T-helper 1 cell treated with Interleukin-12 subunit alpha and Interleukin-12 subunit beta and Interleukin-4 antibody, amounts not matched to agents 30 ng/mL and 1 ng/mL, for 36 hours (primary cell): ENCODE measurements at regions not wholly inside any gene's neighbourhood (a gene's known extent, or its start where the extent isn't known, plus 50 kb on each side); places are given as distances from the start of the nearest gene placed in this dataset.

ENCODE experiments used
- intact Hi-C: fragments of 100-400 bp; cut with micrococcal nuclease; formaldehyde crosslinking; loops from one replicate; pipeline ENCODE4 v1.15.1; 2024

DNA sequence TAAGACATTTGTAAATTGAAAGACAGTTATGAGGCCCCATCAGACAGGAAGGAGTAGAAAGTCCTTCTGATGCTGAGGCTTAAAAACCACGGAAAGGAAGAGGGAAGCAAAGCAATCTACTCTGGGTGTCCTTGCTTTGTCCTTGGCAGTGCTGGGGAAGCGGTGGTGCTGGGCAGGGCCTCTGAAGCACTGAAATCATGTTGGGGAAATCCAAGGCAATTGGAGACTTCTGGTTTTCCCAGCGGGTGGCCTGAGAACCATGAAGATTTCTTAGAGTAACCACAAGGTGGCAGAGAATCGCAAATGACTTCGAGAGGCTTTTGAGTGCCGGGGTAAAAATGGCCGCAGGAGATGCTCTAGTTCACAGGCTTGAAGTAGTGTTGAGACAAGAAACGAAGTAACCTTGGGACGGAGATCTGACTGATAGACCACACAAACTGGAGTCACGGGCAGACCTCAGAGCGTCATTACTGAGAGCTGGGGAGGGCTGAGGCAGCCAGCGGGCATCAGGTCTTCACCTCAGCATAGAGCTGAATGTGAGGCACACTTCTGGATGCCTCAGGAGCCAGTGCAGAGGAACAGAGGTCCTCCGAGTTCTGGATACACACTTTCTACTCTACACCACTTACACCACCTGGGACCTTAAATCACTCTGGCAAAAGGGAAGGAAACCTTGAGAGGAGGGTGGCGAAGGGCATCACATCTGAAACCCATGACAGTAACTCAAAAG lies 130.7 kb upstream of the GPRIN3 start:
- intact Hi-C loops = loop anchor here (1.0 to 5.0 kb wide), 4 partner anchors 32 to 463 kb away; partner anchors contain the start of gene TIGD2

DNA sequence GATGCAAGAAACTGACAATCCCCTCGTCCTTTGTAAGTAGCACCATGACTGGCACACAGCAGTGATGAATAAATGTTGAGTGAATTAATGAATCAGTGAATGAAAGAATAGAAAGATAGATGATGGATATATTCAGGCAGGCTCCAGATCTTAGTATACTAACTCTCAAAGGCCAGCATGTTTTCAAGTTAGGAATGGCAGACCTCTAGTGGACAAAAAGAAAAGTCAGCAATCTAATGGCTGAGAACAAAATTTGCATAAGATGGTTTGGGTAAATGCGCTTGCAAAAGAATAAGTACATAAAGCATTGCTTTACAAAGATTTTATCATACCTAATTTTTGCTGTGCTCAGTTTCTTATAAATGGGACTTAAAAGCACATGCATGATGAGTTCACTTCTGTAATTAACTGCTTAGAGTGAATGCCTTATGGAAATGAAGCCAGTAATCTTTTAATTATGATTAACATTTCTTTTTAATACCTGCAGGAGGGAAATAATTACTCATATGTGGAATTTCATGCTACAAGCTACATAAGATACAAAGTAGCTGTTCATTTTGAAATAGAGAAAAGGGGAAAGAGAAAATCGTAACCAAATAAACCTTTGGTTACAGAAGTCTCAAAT lies 126.9 kb upstream of the GPRIN3 start:
- intact Hi-C loops = loop anchor here (1.0 to 2.0 kb wide), 7 partner anchors 127 to 611 kb away; partner anchors contain the start of gene GPRIN3

DNA sequence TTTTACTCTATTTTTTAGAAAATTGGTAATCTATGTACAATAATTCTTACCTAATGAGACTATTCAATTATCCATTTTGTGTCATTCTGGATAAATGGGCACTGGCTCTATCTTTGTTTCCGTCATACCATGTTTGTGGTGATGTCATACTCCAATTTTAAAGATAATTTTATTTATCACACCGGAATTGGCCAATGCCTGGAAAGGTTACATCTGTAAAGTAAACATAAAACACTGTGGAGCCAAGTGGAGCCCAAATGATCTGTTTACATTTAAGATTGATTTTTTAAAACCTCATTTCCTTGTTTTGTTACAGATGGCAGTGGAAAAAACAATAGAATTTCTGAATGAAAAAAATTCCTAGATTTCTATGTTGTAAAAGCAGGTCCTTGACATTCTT lies 120.2 kb upstream of the GPRIN3 start:
- intact Hi-C loops = no loop called here

DNA sequence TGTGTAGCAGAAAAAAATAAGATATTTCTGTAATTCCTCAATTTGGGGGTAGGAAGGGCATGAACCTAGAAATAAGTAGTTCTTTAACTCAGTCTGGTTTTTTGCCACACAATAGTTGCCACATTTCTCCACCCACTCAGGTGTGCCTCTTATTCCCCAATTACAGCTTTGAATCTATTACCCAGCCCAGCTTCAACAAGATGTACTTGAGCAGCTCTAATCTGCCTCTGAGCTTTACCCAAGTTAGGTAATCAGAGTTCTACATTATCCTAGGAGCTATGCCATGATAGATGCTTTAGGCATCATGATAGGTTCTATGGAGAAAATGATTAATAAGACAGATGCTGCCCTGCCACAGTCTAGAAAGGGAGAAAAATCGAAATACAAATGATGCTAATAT lies 117.4 kb upstream of the GPRIN3 start:
- intact Hi-C loops = no loop called here

DNA sequence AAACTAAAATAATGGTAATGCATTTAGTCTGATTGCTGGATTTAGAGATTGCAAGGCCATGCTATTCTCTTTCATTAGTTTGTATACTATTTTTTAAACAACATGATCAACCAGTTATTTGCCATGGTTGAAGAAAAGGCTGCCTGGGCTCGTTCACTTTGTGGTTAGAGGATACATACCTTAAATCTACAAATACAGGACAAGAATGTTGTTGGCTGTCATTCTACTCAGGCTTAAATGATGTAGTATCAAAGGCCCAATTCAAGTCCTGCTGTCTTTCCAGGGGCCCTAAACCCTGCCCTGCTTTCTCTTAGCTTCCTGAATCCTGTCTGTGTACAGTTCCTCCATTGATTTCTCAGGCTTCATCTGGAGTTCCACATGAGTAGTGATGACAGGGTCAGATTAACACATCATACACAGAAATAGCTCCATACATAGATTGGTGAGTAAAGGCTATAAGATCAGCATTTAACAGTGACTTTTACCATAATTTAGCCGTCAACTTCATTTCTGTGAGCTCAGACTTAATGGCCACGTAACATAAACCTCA lies 114.9 kb upstream of the GPRIN3 start:
- intact Hi-C loops = no loop called here

DNA sequence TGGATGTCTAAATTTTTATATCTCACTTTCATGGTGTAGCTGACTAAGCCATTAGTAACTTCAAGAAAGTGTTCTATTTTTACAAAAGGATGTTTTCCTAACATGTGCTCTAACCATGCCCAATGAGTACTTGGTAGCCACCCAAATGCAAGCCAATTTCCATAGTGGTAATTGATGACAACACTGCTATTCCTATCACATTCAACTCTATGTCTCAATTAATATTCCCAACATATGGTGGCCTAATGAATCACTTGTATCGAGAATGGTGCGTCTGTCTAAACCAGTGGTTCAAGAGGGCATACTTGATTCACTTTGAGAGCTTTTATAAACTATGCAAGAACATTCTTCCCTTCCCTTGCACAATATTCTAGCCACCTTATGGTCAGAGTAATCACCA lies 112.9 kb upstream of the GPRIN3 start:
- intact Hi-C loops = no loop called here

DNA sequence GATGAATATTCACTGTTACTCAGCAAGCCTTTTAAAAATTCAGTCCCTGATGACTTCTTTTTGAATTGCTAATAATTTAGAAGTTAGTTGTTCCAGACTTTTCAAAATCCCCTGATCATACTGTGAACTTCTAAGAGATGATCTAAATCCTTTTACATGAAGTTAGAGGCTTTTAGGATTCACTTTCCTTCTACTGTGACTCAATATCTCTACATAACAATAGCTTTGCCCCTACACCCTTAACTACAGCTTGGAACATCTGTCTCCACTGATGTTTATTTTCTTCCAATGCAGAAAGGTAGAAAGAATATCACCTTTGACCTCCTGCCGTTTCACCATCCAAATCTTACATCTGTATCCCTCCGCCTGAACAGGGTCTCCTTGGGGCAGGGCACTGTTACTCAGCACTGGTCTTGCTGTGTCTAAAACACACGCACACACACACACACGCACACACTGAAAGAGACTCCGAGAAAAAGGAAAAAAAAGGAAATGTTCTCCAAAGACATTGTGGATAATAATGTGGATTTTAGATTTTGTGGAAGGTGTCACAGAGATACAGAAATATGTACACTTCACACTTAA lies 111.6 kb upstream of the GPRIN3 start:
- intact Hi-C loops = no loop called here

DNA sequence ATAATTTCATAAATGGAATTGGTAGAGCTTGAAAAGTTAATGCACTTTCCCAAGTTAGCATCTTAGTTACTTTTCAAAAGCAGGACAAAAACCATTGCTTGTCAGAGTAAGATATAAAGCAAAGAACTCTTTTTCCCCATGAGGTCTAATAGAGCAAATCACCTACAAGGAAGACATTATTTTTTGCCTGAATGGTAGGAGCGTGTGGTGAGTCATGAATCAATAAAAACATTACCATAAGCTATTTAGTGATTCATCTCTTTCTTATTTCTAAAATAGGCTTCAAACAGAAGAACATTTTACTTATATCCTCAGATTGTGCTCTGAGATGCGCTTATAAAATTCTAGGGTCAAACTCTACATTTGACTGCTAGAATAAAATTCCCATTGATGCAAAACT lies 109.4 kb upstream of the GPRIN3 start:
- intact Hi-C loops = no loop called here

DNA sequence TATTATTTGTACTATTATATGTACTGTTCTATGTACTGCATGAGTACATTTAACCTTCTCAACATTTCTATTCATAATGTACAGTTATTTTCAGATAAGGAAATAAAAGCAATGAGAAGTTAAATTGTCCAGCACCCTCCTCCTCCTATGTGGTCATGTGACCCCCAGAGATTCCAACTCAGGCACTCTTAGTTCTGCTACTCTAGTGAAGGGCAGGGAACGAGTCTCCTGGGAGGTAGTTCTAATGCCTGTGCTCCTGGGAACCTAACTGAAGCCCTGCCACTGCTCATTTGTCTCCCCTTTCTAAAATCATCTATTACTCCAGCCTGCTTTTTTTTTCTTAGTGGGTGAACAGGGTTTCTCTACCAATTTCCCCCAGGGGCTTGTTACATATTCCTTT lies 105.9 kb upstream of the GPRIN3 start:
- intact Hi-C loops = no loop called here

DNA sequence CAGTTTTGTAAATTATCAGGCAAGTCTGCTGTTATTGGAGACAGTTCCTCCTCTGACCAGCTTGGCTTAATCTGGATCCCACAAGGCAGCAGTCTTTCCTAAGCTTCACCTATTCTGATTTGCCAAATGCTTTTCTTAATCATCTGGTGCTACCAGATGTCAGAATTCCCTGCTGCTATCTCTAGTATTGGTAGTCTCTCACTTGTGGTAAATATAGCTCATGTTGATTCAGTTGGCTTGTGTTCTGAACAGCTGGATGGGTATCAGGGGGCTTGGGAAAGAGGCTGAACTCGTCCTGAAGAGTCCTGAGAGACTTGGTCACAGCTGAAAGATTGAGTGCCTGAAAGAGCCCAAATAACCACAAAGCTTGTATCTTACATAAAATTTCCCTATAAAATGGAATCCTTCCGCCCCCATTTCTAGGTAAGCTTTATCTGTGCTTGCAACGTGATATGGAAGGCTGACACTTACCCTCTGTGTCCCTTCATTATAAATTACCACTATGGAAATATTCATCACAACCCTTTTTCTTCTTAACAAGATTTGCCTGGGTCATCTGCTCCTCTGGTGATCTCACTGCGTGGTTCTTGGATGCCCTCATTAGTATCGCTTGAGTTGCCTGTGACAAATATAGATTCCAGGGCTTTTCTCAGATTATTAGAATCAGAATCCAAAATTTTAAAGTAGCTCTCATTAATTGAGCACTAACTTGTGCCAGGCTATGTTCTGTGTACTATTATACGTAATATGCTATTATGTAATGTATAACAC lies 104.1 kb upstream of the GPRIN3 start:
- intact Hi-C loops = no loop called here

DNA sequence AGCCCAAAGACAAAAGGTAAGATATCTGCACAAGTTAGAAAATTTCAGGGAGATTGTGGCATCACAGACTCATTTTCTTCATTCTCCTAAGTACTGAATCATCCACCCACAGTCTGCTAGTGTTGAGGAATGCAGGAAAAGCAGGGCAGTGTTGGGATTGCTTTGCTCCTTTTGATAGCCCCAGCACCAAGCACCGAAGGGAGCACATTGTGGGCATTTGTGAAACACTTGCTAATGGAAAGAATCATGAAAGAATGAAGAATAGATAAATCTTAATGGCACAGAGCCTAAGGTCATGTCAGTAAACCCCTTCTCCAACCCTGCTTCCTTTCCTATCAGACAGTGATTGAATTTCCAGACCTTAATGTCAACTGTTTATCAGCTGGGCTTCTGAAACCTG lies 103.1 kb upstream of the GPRIN3 start:
- intact Hi-C loops = no loop called here

DNA sequence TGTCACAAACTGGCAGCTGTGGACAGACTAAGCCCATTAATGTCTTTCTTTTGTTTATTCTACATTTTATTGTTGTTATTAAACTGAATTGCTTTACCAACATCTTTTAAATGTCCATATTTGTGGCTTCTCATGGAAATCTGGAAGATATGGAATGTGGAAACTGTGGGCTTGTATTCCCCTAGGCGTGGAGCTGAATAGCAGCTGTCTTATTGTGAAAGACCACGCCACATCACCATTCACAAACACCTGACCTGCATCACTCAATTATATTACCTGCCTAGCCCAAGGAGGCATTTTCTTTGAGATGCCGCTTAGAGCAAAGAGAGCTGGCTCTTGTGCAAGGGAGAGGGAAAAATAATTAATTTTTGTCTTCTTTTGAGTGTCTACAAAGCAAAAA lies 96.9 kb upstream of the GPRIN3 start:
- intact Hi-C loops = no loop called here

DNA sequence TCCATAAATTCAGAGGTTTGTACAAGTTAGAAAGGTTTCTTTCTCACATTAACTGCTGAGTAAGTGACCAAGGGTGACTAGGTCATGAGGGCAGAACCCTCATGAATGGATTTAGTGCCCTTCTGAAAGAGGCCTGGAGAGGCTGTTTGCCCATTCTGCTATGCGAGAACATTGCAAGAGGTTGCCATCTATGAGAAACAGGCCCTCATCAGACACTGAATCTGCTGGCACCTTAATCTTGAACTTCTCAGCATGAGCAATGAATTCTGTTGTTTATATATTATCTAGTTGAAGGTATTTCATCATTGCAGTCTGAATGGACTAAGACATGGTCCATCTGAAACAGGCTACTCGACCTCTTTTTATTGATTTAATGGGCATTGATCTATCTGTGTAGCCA lies 96.2 kb upstream of the GPRIN3 start:
- intact Hi-C loops = no loop called here

DNA sequence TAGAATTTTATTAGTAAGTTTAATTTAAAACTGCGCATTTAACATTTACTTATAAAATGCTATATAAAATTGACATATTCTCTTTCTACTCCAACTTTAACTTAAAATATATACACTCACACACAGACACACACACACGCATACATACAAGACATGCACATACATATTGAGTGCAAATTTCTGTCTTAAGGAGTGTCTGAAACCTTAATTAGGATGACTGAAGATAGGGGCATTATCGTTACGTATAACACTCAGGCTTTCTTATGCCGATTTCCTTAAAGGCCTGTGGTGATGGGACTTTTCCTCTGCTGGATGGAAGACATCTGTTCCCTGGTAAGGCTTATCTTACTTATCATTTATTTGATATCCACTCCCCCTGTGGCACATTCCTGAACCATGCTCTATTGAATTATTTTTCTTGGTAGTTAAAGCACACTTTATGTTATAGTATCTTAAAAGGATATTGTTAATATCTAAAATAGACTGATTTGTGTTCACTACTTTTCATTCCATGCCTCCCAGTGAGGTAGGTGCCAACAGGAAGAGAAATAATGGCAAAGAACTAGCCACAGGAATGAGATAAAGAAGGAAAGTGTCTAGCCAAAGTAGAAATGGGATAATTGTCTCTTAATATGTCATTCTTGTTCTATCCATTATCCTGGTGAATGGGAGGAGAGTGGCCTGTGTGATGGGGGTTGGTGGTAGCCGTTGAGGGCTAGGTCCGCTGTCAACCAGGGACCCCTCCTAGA lies 92.9 kb upstream of the GPRIN3 start:
- intact Hi-C loops = no loop called here

DNA sequence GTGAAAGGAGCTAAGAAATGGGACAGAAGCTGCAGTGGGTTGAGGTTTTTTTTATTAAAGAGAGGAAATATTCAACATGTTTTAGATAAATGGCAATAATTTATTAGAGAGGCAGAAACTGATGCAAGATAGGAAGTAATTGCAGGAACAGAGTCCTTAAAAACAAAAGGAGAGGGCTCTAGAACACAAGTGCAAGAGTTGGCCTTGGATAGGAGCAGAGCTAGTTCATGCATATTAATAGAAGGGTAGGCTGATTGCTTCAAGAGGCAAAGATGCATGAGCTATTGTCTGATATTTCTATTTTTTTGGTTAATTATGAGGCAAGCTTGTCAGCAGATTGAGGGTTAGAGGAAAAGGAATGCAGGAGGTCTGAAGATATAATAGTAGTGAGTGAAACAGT lies 91.0 kb upstream of the GPRIN3 start:
- intact Hi-C loops = no loop called here

DNA sequence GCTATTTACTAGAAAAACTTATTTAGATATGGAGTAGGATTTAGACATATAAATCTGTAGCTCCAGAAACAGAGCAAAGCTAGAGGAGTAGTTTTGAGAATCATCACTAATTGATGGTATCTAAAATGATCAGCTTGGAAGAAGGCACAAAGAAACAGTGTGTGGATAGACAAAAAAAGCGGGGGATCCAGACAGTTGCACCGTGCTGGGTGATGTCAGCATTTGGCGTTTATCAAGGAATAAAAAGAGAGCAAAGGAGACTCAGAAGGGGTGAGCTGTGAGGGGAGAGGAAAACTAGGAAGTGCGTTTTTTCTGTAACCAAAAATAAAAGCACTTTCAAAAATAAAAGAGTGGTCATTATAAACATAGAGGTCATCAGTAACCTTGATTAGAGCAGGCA lies 90.5 kb upstream of the GPRIN3 start:
- intact Hi-C loops = no loop called here

DNA sequence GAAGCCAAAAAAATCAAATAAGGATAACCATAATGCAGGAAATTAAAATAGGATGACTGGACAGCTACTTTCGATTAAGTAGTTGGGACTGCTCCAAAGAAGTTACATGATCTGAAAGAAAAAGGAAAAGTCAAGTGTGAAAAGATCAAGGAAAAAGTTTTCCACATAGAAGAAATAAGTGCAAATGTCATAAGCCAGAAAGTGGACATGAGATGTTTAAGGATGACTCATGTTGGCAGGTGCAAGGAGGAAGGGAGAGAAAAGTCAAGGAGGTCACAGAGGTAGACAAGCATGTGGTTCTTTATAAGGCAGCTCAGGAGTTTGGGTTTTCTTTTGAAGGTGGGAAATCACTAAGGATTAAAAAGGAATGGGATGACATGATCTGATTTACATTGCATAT lies 89.8 kb upstream of the GPRIN3 start:
- intact Hi-C loops = no loop called here

DNA sequence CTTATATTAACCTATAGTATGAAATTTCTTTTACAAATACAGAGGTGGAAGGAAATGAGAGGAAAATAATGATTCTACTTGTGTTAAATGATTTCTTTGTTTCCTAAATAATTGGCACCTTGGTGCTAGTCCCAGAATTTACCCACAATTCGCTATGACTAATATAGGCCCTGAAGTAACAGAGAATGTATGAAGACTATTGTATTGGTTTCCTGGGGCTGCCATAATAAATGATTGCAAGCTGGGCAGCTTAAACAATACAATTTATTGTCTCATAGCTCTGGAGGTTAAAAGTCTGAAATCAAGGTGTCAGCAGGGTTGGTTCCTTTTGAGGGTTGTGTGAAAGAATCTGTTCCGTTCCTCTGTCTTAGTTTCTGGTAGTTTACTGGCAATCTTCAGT lies 74.8 kb upstream of the GPRIN3 start:
- intact Hi-C loops = no loop called here

DNA sequence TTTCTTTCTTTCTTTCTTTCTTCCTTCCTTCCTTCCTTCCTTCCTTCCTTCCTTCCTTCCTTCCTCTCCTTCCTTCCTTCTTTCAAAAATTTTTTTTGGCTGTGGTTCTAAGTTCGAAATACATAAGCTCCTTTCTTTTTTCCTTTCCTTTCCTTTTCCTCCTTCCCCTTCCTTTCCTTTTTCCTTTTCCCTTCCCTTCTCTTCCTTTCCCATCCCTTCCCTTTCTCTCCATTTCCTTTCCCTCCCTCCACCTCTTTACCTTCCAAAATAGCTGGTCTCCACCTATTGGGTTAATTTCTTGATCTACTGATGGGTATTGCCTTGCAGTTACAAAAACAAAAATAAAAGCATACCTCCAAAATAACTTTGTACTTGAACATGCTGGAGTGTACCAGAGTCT lies 73.4 kb upstream of the GPRIN3 start:
- intact Hi-C loops = no loop called here

DNA sequence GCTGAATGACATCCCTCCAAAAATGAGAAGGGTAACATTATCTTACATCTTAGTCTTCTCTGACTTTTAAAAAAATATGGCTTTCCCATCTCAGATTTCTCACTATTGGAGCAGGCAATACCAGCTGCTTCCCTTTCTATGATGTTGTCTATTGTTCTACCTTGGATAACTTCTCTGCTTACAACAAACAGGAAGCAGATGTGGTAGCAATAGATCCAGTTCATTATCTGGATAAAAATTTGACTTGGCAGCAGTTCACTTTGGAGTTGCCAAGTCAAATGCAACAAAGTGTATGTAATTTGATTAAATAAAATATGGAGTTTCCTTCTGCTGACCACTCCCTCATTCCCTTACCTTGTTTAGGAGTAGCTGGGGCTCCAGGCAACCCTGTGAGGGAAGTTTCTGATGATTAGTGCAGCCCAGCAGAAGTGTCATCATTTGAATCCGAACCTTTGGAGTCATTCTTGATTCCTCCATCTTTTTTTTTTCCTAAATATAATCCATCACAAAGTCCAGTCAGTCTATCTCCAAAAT lies 72.0 kb upstream of the GPRIN3 start:
- intact Hi-C loops = no loop called here

DNA sequence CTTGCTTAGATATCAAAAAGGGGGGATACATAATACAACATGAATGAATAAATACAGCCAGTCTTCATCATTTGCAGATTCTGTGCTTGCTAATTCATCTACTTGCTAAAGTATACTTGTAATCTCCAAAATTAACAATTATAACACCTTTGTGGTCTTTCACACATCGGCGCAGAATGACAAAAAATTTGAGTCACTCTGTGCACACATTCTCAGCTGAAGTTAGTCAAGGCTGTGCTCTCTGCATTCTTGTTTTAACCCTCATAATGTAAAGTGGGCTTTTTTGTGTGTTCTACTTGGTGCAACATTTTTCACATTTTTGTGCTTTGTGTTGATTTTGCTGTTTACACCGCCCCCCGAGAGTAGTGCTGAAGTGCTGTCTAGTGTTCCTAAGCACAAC lies 65.8 kb upstream of the GPRIN3 start:
- intact Hi-C loops = no loop called here
